Glutamatergic neuron (in vitro differentiated cells): ENCODE measurements at regions not wholly inside any gene's neighbourhood (a gene's known extent, or its start where the extent isn't known, plus 50 kb on each side); places are given as distances from the start of the nearest gene placed in this dataset.
A peak's percentile ranks its signal among the peaks of the same experiment; 100 is the strongest.

Source experiments
- DNase-seq: peaks from one replicate; pipeline ENCODE4 v3.0.0; 2022
- H3K27ac Mint-ChIP-seq: one replicate; pipeline ENCODE4 v1.8.0; 2020; ENCODE audit warnings: mild to moderate bottlenecking, mixed read lengths, inconsistent platforms; ENCODE audit not compliant: unreplicated experiment
- H3K27me3 Mint-ChIP-seq: one replicate; pipeline ENCODE4 v1.8.0; 2020; ENCODE audit warnings: mild to moderate bottlenecking, moderate library complexity, mixed read lengths, inconsistent platforms; ENCODE audit not compliant: unreplicated experiment
- H3K36me3 Mint-ChIP-seq: one replicate; pipeline ENCODE4 v1.8.0; 2020; ENCODE audit warnings: mild to moderate bottlenecking, mixed read lengths, inconsistent platforms; ENCODE audit not compliant: unreplicated experiment
- H3K4me1 Mint-ChIP-seq: one replicate; pipeline ENCODE4 v1.8.0; 2020; ENCODE audit warnings: mild to moderate bottlenecking, low read depth, mixed read lengths, inconsistent platforms; ENCODE audit not compliant: unreplicated experiment
- H3K4me3 Mint-ChIP-seq: one replicate; pipeline ENCODE4 v1.8.0; 2020; ENCODE audit warnings: mild to moderate bottlenecking, mixed read lengths, inconsistent platforms; ENCODE audit not compliant: unreplicated experiment
- H3K9me3 Mint-ChIP-seq: one replicate; pipeline ENCODE4 v1.8.0; 2020; ENCODE audit warnings: mild to moderate bottlenecking, moderate library complexity, mixed read lengths, inconsistent platforms; ENCODE audit not compliant: unreplicated experiment
- CTCF ChIP-seq: fragments of 200-600 bp; sonication (generic); IDR thresholded peaks from one replicate; pipeline ENCODE4 v1.5.0; 2021; ENCODE audit not compliant: partially characterized antibody, unreplicated experiment

- no peaks in the 10 kb centered on the region for H3K36me3 Mint-ChIP-seq
- no peak overlapping the region for H3K27ac Mint-ChIP-seq
- peaks cover 3% of the 10 kb centered on the region for H3K27me3 Mint-ChIP-seq
- peaks cover 5% of the 10 kb centered on the region for H3K4me1 Mint-ChIP-seq
- H3K4me3 Mint-ChIP-seq: no peak overlapping the region
- peak; percentile 46 for DNase-seq
- TF ChIP-seq CTCF: no peak
- no peaks in the 10 kb centered on the region for H3K9me3 Mint-ChIP-seq
Measured at GRCh38 chr15:83396101-83396500, 51.0 kb upstream of the SH3GL3 start.
